T-helper 2 cell treated with Interferon-gamma antibody and Interleukin-4, amounts not matched to agents 100 ng/mL and 5 ng/mL, for 36 hours (primary cell): ENCODE measurements at regions not wholly inside any gene's neighbourhood (a gene's known extent, or its start where the extent isn't known, plus 50 kb on each side); places are given as distances from the start of the nearest gene placed in this dataset.
"Not testable (repeated sequence)": the region's sequence is repeated elsewhere in the genome, so short reads cannot be mapped to it uniquely, and the experiment has no call there.

Source experiments
- intact Hi-C: fragments of 100-400 bp; cut with micrococcal nuclease; formaldehyde crosslinking; loops from one replicate; pipeline ENCODE4 v1.15.1; 2023

GRCh38 chr7:34389332-34390078 lies 268.5 kb upstream of the NPSR1 start:
- intact Hi-C loops = no loop called here

DNA sequence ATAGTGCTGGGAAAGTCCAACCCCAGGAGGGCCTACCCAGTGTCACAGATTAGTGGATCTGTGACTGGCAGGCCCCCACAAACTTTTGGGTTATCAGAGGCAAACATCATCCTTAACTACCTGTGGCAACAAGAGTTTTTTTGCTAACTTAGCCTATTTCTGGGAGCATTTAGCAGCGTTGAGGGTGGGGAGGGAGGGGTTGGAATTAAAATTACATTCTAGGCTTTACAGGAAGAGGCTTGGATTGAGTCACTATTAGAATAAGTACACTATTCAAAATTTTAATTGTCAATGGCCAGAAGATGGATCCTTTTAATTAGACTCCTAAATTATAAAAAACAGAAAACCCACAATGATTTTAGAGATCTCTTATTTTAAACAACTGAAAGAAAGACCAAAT lies 267.9 kb upstream of the NPSR1 start:
- intact Hi-C loops = no loop called here

DNA sequence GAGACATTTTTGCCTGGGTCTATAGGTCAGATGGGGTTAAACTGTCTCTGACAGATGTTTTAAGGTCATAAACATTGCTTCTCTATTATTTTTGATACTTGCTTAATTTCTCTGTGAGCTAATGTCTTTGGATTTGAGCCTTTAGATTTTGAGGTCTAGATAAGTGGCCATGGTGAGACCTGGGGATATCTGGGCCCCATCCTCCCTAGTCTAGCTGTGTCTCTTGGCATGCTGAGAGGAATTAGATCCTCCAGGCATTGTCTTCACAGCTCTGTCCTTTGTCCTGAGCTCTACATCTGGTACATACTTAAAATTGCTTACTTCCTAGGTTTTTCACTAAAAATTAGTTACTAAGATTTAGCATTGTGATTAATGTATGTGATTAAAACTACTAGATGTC lies 265.0 kb upstream of the NPSR1 start:
- intact Hi-C loops = no loop called here

DNA sequence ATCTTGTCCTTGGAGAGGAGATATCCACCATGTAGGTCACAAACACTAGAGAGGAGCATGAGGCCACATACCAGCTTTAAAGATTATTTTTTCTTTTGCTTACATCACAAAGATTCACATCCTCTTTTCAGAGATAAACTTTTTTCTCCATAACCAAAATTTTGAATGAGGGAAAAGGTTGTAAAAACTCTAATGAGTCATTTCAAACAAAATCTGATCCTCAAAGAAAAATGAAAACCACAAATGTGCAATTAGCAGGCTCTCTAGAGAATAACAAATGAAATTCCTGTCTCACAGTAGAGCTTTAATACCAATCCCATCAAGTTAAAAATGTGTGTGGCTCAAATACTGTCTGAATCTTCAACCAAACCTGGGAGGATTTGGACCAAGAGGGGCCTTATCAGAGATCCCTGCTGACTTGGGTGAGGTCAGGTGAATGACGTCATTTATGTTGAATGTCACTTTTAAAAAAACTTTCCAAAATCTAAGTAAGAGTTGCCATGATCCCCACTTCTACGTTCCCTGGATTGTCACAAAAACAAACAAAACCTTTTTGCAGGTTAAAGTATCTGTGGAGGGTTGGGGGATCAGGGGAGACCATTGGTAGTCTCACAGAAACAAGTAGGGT lies 261.5 kb upstream of the NPSR1 start:
- intact Hi-C loops = no loop called here

DNA sequence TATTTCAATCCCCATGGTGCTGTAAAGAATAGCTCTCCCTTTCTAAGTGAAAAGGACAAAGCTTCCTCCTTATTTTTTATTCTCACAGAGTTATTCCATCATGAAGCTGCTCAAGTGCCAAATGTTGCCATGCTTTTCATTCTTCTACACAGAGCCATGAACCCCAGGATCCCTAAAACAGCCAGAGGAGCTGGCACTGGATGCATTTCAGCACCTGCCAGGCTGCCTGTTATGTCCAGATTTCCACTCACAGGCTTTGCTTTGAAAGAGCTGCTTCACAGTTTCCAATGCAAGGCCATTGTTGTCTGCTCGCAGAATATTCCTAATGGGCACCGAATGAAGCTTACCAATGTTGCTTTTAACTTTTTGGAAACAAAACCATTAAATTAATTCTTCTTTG lies 256.2 kb upstream of the NPSR1 start:
- intact Hi-C loops = no loop called here

DNA sequence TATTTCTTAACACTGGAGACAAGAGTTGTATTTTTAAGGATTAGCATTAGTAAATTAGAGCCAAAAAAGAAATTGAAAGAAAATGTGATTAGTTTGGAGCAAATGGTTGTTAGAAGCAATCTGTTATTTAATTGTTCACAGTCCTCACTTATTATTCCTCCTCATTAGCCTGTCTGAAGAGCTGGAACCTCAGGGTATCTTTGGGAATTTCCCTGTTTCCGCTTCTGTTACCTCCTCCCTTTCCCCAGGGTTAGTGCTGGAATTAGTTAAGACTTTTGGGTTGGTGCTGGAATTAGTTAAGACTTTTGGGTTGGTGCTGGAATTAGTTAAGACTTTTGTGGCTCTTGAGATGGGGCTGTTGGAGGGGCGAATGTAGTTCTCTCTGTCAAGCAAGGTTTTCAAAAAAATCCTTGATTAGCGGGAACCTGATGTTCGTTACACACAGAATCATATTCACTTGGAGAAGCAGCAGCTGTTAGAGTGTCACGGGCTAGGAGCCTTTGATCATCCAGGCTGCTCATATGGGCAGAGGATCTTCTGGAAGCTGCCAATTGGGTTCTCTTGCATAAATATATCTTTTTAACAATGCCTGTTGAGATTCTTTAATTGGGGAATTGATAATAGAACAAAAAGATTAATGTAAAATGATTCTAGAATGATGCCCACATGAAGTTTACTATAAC lies 251.0 kb upstream of the NPSR1 start:
- intact Hi-C loops = no loop called here

DNA sequence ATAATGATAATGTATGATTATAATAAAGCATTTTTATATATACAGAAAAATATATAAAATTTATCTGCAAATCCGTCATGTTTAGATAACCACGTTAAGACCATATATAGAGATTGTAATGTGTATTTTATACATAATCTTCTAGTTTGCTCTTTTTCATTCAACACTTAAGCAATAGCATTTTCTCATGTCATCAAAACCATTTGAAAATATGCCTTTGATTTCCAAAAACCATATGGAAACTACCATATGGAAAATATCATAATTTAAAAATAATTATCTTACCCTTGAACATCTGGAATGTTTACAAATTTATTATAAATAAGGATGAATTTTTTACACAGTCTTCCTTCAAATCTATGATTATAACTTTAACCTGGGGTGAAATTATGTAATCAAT lies 250.4 kb upstream of the NPSR1 start:
- intact Hi-C loops = no loop called here

DNA sequence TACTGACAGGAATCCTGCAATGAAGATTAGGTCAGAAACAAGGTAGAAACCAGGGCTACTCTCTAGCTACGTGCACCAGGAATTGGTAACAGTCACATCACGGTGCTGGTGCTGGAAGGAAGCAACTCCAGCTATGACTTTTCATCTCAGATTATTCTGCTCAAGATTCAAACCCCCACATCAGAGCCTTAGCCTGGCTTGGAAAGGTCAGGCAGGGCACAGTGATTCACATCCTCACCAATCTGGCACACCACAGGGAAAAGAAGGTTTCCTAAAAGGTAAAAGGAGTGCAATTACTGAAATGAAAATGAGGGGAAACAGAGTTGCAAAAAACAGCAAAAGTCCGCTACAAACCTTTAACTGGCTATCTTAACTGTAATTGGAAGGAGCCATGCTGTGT lies 240.2 kb upstream of the NPSR1 start:
- intact Hi-C loops = no loop called here

- intact Hi-C loops = no loop called here
Measured at GRCh38 chr7:34421526-34421925, 236.5 kb upstream of the NPSR1 start.

DNA sequence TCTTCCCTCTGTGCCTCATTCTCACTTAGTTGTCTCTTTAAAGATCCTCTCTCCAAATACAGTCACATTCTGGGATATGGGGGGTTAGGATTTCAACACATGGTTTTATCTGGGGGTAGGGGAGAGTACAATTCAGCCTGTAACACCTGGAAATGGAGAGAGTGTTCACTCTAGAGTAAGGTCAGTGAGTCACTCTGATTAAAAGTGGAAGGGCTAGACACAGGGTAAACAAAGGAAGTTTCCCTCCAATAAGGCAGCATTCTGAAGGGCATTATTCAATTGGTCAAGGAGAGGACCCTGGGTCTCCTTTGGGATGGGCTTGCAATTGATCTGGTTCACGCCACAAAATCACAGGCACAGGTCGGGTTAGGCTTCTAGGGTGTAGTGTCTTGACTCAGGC lies 232.8 kb upstream of the NPSR1 start:
- intact Hi-C loops = no loop called here

DNA sequence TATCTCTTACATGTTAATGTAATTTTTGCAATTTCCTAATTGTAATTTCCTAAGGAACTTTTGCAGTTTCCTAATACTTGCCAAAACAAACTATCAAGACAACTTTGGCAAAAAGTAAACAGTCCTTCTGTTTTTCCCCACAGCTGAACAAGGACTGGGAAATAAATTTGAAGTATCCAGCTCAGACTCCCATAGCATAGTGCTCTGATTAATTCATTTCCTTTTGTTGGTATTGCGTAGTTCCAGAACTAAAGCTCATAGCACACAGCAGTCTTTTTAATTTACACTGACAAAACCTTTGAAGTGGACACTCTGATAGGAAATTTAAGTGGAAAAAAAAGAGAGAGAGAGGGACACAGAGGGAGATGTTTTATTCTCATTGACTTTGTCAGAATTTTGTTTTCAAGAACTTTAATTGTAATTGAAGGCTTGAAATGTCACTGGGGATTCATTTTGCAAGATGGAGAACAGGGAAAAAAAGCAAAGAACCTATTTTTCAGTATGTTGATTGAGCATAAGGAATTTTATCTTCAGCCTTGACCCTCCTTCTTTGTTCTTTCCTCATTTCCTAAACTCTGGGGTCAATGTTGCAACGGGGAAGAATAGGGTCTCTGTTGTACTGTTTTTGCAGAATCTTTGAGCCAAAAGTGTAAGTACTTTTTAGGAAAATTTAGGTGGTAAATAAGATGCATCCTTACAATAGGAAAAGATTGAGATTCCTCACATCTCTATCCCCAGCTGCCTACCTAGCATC lies 232.2 kb upstream of the NPSR1 start:
- intact Hi-C loops = no loop called here

DNA sequence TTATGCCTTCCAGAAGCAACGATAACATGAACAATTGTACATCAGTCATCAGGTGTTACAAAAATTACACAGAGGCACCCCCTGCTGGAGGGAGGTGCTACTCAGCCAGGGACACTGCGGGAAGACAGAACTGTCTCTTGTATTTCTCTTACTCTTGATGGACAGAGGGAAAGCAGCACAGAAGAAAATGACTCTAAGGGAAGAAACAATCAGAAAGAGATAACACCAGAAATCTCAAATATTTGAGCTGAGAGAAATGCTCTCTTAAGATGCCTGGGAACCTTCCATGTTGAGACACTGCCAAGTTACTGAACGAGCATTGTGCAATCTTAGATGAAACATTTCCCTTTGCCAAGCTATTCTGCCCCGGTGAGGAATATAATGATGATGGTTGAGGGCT lies 227.6 kb upstream of the NPSR1 start:
- intact Hi-C loops = no loop called here

DNA sequence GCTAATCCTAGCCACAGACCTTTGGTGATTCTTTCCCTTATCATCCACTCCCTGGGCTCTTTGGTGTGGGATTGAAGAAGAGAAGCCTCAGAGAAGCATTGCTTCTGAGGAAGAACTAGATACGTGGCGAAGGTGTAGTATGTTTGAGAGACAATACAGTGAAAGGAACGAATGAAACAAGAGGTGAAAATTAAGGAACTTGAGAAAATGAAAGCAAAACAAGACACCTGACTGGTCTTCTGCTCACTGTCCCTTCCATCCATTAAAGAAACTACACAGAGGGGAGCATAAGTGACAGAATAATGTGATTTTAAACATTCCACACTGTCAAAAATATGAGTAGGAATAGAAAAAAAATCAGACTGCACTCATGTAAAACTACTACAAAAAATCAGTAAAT lies 219.6 kb upstream of the NPSR1 start:
- intact Hi-C loops = no loop called here

DNA sequence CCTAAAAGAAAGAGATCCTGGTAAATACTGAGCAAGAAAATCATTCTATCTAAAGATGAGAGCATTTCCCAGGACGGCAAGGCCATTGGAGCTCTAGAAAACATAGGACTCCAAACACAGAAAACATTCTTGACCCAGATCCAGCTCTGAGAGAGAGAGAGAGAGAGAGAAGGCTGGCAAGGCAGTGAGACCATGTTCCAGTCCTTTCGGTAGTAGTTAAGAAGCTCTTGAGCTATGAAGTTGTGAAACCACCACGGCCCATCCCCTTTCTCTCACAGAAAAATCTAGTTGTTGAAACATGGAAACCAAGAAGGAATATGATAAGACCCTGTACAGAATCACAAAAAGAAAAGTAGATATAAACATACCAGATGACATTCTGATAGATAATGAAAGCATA lies 212.4 kb upstream of the NPSR1 start:
- intact Hi-C loops = no loop called here

DNA sequence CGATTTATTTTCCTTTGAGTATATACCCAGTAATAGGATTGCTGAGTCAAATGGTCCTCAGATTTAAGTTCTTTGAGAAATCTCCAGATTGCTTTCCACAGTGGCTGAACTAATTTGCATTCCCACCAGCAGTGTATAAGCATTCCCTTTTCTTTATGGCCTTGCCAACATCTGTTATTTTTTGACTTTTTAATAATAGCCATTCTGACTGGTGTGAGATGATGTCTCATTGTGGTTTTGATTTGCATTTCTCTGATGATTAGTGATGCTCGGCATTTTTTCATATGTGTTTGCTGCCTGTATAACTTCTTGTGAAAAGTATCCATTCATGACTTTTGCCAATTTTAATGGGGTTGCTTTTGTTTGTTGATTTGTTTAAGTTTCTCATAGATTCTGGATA lies 209.5 kb upstream of the NPSR1 start:
- intact Hi-C loops = not testable (repeated sequence)

DNA sequence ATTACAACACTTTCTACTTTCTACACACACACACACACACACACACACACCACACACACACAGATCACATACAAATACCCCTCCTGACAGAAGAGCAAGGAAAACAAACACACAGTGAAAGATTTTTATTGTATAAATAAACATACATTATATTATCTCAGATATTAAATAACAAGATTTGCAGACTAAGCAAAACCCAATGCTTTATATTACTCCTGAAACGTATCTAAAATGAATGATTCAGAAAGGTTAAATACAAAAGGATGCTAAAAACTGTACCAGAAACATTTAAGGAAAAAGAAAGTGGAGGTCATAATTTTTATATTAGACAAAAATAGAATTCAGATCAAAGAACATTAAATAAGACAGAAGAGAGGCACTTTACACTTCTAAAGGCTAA lies 208.3 kb upstream of the NPSR1 start:
- intact Hi-C loops = no loop called here

GRCh38 chr7:34451183-34451582 lies 206.8 kb upstream of the NPSR1 start:
- intact Hi-C loops = no loop called here

- intact Hi-C loops = no loop called here
Measured at GRCh38 chr7:34451923-34452322, 206.1 kb upstream of the NPSR1 start.

DNA sequence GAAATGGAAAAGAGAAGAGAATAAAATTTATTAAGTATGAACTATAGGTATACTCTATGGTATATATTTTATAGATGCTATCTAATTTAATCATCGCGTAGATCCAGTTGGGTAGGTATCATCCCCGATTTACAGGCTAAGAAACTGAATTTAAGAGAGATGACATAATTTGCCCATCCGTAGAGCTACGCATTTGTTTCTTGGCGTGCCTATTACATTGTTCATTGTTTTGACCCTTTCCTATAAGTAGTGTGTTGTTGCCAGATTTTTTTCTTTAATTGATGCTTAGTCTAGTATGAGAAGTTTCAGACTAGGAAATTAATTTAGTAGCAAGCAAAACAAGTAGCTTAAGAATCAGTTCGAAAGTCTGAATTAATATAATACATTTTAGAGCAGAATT lies 205.7 kb upstream of the NPSR1 start:
- intact Hi-C loops = no loop called here

DNA sequence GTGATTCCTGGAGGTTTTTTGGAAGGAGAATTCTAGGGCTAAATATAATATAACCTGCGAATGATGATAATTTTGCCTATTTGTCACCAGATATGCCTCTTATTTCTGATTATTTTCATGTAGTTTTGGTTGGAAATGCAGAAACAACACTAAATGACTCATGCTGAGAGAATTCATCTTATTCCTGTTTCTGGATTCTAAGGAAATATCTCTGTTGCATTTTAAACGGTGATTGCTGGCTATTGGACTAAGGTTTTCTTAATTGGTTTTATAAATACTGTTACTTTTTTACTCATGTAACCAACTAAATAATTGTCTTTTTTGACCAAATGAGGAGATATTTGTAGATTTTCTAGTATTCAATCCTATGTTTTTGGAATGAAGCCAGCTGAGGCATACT lies 204.9 kb upstream of the NPSR1 start:
- intact Hi-C loops = no loop called here

- intact Hi-C loops = no loop called here
Measured at GRCh38 chr7:34454381-34454780, 203.6 kb upstream of the NPSR1 start.

DNA sequence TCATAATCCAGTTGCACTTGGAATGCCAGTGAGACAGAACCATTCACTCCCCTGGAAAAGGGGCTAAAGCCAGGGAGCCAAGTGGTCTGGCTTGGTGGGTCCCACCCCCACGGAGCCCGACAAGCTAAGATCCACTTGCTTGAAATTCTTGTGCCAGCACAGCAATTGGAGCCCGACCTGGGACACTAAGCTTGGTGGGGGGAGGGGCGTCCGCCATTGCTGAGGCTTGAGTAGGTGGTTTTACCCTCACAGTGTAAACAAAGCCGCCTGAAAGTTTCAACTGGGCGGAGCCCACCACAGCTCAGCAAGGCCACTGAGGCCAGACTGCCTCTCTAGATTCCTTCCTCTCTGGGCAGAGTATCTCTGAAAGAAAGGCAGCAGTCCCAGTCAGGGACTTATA lies 200.7 kb upstream of the NPSR1 start:
- intact Hi-C loops = no loop called here
